Stimulated activated CD8-positive, alpha-beta memory T cell treated with anti-CD3 and anti-CD28 coated beads, Interleukin-7, amount 100 ng/mL, for 24 hours (primary cell): ENCODE measurements at regions not wholly inside any gene's neighbourhood (a gene's known extent, or its start where the extent isn't known, plus 50 kb on each side); places are given as distances from the start of the nearest gene placed in this dataset.
A peak's percentile ranks its signal among the peaks of the same experiment; 100 is the strongest.
"Not testable (repeated sequence)": the region's sequence is repeated elsewhere in the genome, so short reads cannot be mapped to it uniquely, and the experiment has no call there.

Experiments
- DNase-seq: peaks from one replicate; pipeline ENCODE4 v3.0.0-alpha.2; 2020; ENCODE audit warnings: low read depth

- DNase-seq = no peak
These were observed 512.1 kb upstream of the CNTN3 start for GRCh38 chr3:75126556-75126955.

GRCh38 chr3:75129101-75129500 is 514.6 kb upstream of the CNTN3 start:
- no peak for DNase-seq

- no peak for DNase-seq
These were observed 521.8 kb upstream of the CNTN3 start for GRCh38 chr3:75136100-75136897.

- no peak for DNase-seq
These were observed 523.9 kb upstream of the CNTN3 start for GRCh38 chr3:75138345-75138744.

- DNase-seq = no peak
These were observed 523.1 kb upstream of the FRG2C start for GRCh38 chr3:75140904-75141615.

- no peak for DNase-seq
These were observed 519.7 kb upstream of the FRG2C start for GRCh38 chr3:75144406-75144805.

GRCh38 chr3:75171630-75172230 is 492.4 kb upstream of the FRG2C start:
- DNase-seq = no peak

- DNase-seq = no peak
These were observed 487.2 kb upstream of the FRG2C start for GRCh38 chr3:75176937-75177336.

GRCh38 chr3:75180235-75180944 is 483.7 kb upstream of the FRG2C start:
- DNase-seq = no peak

GRCh38 chr3:75180945-75181298 is 483.2 kb upstream of the FRG2C start:
- no peak for DNase-seq

- DNase-seq = no peak
These were observed 475.2 kb upstream of the FRG2C start for GRCh38 chr3:75188962-75189361.

GRCh38 chr3:75192146-75192616 is 471.9 kb upstream of the FRG2C start:
- peak; percentile 12 for DNase-seq

- DNase-seq = no peak
These were observed 470.3 kb upstream of the FRG2C start for GRCh38 chr3:75193797-75194196.

GRCh38 chr3:75214332-75214731 is 449.8 kb upstream of the FRG2C start:
- not testable (repeated sequence) for DNase-seq

- no peak for DNase-seq
These were observed 445.6 kb upstream of the FRG2C start for GRCh38 chr3:75218577-75218976.

- no peak for DNase-seq
These were observed 443.2 kb upstream of the FRG2C start for GRCh38 chr3:75220932-75221331.

- DNase-seq = no peak
These were observed 439.7 kb upstream of the FRG2C start for GRCh38 chr3:75224412-75224811.

- no peak for DNase-seq
These were observed 431.9 kb upstream of the FRG2C start for GRCh38 chr3:75232216-75232615.

GRCh38 chr3:75235631-75236030 is 428.5 kb upstream of the FRG2C start:
- DNase-seq = no peak

GRCh38 chr3:75237053-75237452 is 427.1 kb upstream of the FRG2C start:
- no peak for DNase-seq

- no peak for DNase-seq
These were observed 426.7 kb upstream of the FRG2C start for GRCh38 chr3:75237477-75237876.

GRCh38 chr3:75241226-75241962 is 422.7 kb upstream of the FRG2C start:
- DNase-seq = not testable (repeated sequence)
